Testis (tissue), 2 donors: ENCODE measurements at regions not wholly inside any gene's neighbourhood (a gene's known extent, or its start where the extent isn't known, plus 50 kb on each side); places are given as distances from the start of the nearest gene placed in this dataset.

Experiments
- CTCF ChIP-seq, 3 experiments: fragments of 450-650 bp in 2 of 3; fragments of 200-600 bp in 1 of 3; sonication (generic) in 1 of 3; IDR thresholded peaks; one replicate each; pipeline ENCODE4 v1.5.1; 2016 to 2019; ENCODE audit warnings: antibody characterized with exemption in 3 of 3, mild to moderate bottlenecking in 2 of 3, moderate library complexity in 1 of 3
- POLR2A ChIP-seq: fragments of 450-650 bp; IDR thresholded peaks from one replicate; pipeline ENCODE4 v1.6.1; 2017; ENCODE audit warnings: antibody characterized with exemption, mild to moderate bottlenecking, moderate library complexity

DNA sequence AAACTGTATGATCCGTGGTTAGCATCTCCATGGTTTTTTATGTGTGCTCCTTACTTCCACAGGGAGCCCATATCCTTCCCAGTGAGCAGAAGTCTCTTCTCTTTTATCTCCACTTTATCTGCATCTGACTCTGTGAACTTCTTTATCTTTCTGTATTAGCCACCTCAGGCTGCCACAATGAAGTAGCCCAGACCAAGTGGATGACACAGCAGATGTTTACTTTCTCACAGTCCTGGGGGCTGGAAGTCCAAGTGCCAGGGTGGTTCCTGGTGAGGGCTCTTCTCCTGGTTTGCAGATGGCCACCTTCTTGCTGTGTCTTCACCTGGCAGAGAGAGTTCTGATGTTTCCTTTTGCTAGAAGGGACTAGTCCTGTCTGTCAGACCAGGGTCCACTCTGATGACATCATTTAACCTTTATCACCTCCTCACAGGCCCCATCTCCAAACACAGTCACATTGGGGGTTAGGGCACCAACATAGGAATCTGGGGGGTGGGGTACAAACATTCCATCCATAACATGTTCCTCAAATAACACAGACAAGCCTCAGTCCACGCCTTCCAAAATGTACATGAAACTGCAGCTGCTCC is 108.5 kb upstream of the RNF32 start:
- no peak for TF ChIP-seq CTCF (IDR thresholded peaks at IDR 0.05)
- no peak for TF ChIP-seq POLR2A
